Suppressor macrophage treated with lipopolysaccharide for 1 hour (primary cell): ENCODE measurements at regions not wholly inside any gene's neighbourhood (a gene's known extent, or its start where the extent isn't known, plus 50 kb on each side); places are given as distances from the start of the nearest gene placed in this dataset.
"Not testable (repeated sequence)": the region's sequence is repeated elsewhere in the genome, so short reads cannot be mapped to it uniquely, and the experiment has no call there.

Experiments used
- DNase-seq, 3 donors: peaks; one replicate each; pipeline ENCODE4 v3.0.0-alpha.2; 2020 to 2022

DNA sequence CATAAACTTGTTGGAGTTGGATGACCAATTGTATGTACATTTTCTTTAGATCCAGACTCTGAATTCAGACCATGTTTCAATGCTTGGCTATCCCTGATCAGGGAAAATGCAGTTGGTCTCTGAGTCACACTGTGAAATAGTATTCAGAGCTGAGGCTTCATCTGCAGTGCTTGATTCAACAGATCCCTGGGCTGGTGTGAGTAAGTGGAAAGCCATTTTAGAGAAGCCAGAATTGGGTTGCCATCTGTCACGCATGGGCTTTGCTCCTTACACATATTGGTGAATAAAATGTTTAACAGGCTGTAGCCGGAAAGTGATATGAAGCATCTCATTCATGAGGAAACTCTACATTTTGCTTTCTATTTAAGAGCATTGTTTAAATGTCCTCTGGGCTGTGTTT lies 50.0 kb upstream of the ACYP2 start:
- no peak for DNase-seq

DNA sequence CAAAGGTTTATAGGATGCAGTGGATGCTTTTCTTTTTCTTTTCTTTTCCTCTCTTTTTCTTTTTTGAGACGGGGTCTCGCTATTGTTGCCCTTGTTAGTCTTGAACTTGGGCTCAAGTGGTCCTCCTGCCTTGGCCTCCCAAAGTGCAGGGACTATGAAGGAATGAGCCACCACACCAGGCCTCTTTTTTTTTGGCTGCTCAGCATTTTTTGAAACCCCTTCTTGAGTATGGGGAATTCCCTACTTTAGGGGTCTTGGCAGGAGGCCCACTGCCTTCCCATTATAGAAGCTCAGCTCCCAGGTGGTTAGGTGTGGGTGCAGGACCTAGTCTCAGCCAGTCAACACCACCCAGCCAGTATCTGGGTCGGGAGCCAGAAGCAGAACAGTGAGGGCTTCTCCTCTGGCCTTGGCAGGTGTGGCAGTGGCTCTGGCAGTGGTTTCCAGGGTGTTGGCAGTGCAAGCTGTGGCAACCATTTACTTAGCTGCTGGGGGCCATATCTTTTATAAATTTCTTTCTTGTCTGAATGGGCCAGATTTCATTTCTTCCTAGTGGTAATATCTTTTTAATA lies 51.4 kb upstream of the ACYP2 start:
- no peak for DNase-seq

DNA sequence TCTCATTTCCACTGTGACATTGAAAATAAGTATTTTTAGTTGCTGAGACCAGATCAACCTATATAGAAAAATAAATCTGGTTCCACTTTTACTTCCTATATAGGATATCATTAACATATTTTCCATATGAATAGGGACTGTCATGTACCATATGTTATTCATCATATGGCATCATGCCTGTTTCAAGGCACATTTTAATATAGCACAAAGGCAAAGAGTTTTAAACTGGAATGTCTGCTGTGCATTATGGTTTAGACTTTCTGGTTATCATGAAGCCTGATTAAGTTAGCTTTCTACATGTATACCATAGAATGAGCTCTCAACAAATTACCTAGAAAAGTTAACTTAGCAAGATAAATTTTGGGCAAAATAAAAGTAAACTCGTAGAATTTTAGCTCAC lies 53.0 kb upstream of the ACYP2 start:
- DNase-seq: no peak

DNA sequence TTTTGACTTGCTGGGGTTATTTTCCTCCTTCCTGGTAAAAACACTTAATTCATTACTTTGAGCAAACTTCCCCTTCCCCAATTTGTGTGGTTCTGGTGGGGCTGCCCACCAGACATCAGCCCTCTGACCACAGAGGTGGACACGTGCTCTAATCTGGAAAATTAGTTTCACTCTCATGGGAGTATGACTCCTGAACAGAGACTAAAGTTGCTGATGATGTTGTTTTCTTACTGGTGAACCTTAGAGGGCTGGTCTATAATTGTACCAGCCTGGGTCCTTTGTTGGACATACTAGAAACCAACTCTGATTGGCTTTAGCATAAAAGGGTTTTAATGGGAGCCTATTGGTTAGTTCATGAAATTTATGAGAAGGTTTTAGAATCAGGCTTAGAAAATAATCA lies 54.1 kb upstream of the ACYP2 start:
- DNase-seq: peak in 2 of 3 donors; percentile 15 to 20

DNA sequence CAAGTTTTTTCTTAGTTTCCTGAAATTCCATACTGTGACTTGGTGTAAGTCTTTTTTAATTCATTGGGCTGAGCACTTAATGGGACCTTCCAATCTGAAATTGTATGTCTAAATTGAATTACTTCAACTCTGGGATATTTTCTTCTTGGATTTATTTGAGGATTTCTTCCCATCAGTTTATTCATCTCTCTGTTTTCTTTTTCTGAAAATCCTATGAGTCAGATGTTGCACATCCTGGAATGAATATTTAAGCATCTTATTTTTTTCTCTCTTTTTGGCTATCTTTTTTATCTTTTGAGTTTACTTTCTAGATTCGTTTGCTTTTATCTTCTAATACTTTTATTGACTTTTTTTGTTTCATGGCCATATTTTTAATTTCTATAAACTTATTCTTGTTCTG lies 55.4 kb upstream of the ACYP2 start:
- DNase-seq: no peak

DNA sequence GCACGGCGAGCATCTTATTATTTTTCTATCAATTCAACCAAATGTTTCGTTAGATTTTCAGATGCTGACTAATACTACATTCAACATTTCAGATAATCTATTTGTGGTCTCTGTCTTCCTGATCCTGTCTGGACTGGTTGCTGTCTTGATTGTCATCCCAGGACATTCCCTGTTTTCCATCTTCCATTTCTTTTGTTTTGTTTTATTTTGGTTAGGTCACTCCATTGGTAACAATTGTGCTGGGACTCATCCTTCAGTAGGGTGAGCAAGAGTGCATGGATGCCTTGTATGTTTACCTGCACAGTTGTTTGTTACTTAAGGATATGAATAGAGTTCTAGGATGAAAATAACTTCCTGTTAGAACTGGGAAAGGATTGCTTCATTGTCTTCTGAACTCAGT lies 55.9 kb upstream of the ACYP2 start:
- no peak for DNase-seq

DNA sequence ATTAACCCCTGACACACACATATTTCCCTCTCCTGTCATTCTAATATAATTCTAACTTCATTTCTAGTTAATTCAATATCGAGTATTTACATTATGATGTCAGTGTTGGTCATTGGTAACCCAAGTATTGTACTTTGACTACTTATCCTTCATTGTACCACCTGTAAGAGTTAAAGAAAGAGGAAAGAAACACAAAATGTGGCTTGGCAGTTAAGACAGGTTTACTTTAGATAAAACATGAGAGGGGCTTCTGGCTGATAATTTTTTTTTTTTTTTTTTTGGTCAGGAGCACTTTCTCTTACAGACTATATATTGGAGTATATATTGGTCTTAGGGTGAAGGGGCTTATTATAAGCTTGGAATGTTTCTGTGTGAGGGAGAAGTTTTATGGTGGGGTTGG lies 57.0 kb upstream of the ACYP2 start:
- DNase-seq: no peak

DNA sequence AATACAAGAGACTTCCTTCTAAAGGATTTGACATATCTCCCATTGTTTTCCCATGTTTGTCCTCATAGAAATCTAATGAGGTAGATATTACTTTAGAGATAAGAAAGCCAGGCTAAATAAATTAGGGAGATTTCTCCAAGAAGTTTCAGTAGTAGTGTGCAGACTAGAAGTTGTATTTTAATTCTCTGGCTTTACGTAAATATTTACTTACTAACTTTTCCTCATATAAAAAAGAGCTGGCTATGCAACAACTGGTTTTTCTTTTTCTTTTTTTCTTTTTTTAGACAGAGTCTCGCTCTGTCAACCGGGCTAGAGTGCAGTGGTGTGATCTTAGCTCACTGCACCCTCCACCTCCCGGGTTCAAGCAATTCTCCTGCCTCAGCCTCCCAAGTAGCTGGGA lies 60.6 kb upstream of the ACYP2 start:
- no peak for DNase-seq

DNA sequence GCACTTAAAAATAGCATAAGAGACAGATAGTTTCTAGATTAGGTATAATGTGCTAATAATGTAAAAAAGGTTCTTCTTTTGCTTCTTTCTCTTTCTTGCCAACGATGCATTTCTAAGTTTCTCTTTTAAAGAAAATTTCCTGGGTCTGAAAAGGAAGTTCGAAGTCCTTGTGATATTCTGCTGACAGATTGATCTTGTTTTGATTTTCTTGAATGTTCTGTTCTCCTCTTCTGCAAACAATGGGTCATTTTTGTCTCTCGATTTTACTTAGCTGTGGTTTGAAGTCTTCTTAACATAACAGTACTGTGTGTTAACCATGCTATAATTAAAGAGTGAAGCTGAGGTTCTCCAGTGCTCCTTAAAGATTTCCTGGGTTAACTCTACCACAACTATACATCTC lies 61.1 kb upstream of the ACYP2 start:
- DNase-seq: no peak

DNA sequence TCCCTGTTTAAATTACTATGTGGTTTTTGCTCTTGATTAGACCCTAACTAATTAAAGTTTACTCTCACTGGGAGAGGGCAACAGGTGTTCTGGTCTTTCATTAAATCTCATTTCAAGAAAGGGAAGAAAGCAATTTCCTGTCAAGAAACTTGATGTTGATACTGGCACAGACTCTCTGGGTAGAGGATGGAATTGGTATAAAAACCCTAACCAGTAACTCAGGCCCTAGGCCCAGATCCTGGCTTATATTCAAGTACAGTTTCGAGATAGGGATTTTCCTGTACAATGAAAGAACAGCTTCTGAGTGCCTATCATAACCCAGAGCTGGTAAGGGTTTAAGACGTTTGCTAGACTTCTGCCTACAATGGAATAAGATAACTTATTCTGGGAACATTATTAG lies 61.6 kb upstream of the ACYP2 start:
- no peak for DNase-seq

DNA sequence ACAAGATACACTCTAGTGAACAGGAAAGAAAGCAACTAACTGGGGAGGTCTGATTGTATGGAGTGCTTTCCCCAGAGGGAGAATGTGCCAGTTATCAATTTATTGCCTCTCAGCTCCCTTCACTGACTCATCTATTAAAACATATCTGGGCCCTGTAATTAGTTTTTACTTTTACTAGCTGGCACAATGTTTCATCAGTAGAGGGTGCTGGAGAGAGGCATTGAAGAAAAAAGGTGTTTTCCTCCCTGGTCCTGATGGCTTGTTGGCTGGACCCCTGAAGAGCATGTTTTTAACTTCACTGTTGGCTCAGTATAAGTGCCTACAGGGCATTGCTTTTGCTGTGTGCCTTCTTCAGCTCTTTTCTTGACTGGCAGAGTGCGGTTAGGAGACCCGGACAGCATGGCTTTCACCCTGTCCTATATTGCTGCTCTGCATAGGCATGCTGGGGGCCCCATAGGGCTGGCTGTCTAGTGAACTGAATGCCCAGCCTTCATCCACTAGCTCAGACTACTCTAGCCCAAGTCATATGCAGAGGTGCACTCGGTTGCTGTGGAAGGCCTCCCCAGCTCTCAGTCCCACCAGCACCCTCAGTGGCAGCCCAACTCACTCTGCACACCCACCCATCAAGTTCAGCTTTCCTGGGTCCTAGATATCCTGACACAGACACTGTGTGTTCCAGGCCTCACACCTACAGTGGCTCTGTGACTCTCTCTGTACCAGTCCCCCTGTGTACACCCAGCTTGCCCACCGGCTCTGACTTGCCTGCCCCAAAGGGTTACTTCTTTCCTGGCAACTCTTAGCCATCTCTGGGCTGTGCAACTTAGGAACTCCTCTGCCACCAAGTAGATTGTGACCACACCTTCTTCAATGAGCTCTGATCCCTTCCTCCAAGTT lies 62.3 kb upstream of the ACYP2 start:
- DNase-seq: no peak

DNA sequence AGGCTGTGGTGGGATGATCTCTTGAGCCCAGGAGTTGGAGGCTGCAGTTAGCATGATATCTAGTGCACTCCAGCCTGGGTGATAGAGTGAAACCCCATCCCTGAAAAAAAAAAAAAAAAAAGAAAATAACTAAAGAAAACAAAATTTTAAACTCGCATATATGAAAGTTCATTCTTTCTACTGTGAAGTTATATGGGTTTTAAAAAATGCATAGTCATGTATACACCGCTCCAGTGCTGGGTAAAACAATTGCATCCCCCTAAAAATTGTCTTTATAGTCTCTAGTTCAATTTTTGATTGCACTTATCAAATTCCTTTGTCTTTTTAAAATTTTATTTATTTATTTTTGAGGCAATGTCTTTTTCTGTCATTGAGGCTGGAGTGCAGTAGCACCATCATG lies 65.0 kb upstream of the ACYP2 start:
- no peak for DNase-seq

DNA sequence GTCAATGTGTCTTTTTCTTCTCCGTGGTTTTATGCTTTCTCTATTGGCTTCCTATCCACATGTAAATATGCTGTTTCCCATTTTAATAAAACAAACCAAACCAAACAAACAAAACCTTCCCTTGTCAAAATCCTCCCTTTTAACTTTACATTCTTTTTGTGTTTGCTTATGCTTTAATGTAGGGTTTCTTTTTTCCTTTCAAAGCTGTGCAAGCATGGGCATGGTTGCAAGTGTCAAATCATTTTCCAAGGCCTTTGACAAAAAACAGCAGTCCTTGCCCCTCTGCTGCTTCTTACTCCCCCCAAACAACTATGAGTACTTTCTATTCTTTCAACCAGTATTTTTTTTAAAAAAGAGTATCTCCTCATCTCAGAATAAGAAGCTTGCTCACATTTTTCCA lies 66.0 kb upstream of the ACYP2 start:
- no peak for DNase-seq

DNA sequence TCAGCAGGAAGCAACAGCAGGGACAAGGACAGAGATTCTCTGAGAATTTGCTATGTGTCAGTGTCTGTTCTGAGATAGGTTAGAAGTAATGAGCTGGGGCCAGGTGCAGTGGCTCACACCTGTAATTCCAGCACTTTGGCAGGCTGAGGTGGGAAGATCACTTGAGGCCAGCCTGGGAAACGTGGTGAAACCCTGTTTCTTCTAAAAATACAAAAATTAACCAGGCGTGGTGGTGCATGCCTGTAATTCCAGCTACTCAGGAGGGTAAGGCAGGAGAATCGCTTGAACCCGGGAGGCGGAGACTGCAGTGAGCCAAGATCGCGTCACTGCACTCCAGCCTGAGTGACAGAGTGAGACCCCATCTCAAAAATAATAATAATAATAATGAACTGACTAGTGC lies 66.5 kb upstream of the ACYP2 start:
- DNase-seq: not testable (repeated sequence)

DNA sequence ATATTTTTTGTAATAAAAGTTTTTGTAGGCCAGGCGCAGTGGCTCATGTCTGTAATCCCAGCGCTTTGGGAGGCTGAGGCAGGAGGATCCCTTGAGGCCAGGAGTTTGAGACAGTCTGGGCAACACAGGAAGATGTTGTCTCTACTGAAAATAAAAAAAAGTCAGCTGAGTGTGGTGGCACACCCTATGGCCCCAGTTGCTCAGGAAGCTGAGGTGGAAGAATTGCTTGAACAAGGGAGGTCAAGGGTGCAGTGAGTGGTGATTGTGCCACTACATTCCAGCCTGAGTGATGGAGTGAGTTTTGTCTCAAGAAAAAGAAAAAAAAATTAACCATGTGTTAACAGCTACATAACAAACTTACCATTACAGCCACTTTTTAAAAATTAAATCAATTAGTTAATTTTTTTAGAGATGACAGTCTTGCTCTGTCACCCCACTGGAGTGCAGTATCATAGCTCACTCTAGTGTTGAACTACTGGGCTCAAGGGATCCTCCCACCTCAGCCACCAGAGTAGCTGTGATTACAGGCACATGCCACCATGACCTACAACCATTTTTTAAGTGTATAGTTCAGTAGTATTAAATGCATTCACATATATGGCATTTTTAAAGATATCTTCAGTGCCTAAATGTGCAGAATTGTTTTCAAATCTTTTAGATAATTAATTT lies 67.2 kb upstream of the ACYP2 start:
- DNase-seq: no peak

DNA sequence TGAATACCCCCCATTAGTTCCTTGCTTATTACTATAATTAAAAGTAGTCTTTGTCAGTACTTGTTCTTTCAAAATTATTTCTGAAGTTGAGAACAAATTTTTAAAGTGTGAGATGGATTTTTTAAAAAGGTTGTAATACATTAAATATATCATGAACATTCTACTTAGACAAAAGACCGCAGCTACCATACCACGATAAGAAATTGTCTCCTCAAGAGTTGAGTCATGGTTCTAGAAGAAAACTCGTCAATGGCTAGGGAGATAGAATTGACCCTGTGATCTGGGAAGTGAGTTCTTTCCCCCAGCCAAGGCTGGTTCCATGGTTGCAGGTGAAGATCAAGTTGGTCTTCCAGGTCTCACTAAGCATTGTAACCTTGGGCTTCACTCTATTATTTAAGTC lies 67.8 kb upstream of the ACYP2 start:
- no peak for DNase-seq

DNA sequence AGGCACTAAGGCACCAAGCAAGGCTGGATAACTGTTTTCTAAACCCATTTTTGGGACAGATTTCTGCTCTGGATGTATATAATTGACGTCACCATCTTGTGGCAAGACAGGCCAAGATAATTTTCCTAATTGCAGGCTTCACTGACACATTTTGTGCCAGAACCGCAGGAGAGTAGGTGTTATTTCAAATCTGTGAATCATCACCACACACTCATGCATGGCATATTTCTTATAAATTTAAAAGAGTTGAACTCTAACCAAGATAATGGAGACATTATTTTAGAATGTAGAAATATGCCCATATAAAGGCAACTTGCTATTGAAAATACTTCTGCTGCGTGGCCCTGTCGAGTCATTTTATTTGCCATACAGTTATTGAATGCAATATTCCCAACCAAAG lies 68.3 kb upstream of the ACYP2 start:
- no peak for DNase-seq

DNA sequence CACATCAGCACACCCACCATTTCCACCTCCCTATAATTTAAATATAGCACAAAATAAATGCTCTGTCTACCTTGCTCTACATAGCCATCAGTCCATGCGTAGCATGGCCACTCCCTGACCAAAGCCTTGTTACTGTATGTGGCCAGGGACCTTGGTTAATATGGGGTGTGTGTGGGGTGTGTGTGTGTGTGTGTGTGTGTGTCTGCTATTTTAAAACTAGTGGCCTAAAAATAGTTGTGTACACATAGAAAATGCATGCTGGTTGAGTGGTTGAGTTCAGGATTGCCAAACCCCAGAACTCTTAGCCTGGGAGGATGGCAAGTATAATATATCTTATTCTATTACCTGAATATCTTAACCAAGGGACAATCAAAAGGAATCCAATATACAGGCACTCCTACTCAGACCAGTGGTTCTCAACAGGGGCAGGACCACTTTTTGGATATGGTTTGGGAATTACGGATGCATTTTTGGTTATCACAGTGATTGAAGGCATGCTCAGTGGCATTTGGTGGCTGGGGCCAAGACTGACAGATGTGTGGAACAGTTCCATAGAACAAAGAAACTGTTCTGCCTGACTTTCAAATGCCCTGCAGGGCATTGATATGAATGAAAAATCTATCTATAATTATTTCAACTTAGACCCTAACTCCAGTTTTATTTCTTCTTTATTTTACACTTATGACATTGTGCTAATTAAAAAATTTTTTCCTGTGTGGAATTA lies 72.3 kb upstream of the PSME4 start:
- DNase-seq: no peak

DNA sequence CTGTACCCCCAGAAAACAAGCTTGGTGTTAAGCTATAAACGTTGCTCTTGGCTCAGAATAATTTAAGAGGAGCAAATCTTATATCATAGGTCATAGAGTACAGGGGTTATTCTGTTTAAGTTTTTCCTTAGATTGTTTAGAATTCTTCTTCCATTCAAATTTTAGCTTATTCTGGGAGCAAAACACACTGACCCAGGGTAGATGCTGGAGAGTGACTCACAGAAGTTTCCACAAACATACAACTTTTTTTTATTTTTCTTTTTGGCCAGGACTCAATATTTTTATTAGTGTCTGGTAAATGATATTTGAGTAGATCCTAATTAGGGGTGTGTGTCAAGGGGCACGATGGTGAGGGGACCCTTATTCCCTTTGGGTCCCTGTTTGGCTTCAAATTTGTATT lies 71.5 kb upstream of the PSME4 start:
- no peak for DNase-seq

DNA sequence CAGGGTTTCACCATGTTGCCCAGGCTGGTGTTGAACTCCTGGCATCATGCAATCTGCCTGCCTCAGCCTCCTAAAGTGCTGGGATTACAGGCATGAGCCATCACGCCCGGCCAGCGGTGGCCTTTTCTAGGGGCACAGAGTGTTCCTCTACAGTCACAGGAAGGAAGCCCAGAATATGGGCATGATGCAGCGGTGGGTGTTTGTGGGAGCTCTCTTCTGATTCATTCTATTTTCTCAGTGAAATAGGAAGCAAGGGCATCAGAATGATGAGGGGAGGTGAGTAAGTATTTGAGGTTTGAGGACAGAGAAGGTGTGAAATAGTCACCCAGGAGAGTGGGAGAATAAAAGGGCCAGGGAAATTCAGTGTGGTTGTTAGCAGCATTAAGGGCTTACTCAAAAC lies 70.3 kb upstream of the PSME4 start:
- no peak for DNase-seq

DNA sequence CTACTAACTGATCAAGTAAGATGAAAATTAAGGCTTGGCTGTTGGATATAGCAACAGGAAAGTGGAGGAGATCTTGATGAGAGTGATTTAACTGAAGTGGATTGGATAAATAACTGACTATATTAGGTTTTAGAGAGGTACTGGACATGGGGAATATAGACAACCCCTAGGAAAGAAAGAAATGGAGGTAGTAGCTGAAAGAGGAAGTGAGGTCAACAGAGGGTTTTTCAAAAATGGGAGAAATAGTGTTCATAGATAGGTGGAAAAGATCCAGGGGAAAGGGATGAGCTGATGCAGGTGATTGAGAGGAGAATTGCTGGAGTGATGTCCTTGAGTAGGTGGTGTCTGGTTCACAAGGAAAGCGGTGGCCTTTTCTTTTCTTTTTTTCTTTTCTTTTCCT lies 69.9 kb upstream of the PSME4 start:
- no peak for DNase-seq

DNA sequence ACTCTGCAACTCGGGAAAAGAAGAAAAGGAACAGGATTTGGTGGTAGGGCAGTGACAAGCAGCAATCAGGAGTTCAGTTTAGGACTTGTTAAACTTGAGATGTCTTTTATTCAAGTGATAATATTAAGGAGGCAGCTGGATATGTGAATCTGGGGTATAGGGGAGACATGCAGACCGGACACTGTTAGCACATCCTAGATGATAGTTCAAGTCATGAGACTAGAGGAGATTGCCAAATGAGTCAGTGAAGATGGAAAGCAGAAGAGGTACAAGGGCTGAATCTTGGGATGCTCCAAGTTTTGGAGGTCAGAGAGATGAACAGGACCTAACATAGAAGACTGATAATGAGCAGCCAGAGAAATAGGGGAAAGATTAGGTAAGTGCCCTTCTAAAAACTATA lies 69.5 kb upstream of the PSME4 start:
- no peak for DNase-seq

DNA sequence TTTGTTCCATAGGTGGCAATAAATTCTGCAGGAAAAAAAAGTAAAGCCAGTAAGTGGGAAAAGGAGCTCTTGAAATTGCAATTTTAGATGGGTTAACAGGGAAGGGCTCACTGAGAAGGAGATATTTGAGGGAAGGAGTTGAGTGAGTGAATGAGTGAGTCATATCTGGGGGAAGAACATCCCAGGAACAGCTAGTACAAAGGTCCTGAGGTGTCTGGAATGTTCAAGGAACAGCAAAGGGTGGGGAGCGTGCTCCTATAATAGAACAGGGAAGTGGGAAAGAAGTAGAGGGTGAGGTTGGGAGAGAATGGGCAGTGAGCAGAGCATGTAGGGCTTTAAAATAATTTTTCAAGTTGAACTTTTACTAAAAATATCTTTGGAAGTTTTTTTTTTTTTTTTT lies 68.0 kb upstream of the PSME4 start:
- DNase-seq: no peak

DNA sequence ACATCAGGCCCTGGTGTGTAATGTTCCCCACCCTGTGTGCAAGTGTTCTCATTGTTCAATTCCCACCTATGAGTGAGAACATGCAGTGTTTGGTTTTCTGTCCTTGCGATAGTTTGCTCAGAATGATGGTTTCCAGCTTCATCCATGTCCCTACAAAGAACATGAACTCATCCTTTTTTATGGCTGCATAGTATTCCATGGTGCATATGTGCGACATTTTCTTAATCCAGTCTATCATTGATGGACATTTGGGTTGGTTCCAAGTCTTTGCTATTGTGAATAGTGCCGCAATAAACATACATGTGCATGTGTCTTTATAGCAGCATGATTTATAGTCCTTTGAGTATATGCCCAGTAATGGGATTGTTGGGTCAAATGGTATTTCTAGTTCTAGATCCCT lies 60.5 kb upstream of the PSME4 start:
- not testable (repeated sequence) for DNase-seq
